NCI-H446 (cell line): ENCODE measurements at regions not wholly inside any gene's neighbourhood (a gene's known extent, or its start where the extent isn't known, plus 50 kb on each side); places are given as distances from the start of the nearest gene placed in this dataset.

Experiments
- DNase-seq, 2 experiments: peaks; one replicate each; lab custom pipeline; 2025; lab: John Stamatoyannopoulos, UW

GRCh38 chr6:88349511-88349910 is 183.4 kb upstream of the CNR1 start:
- DNase-seq: no peak

- DNase-seq: peak; percentile 75 to 85
Measured at GRCh38 chr6:88342336-88342735, 176.2 kb upstream of the CNR1 start.

- no peak for DNase-seq
Measured at GRCh38 chr6:88339761-88340160, 173.6 kb upstream of the CNR1 start.

- DNase-seq: no peak
Measured at GRCh38 chr6:88321306-88321705, 155.2 kb upstream of the CNR1 start.

- no peak for DNase-seq
Measured at GRCh38 chr6:88311561-88311960, 145.4 kb upstream of the CNR1 start.

- DNase-seq: no peak
Measured at GRCh38 chr6:88304520-88304919, 138.4 kb upstream of the CNR1 start.

GRCh38 chr6:88302769-88303225 is 136.7 kb upstream of the CNR1 start:
- DNase-seq: no peak

- DNase-seq: no peak
Measured at GRCh38 chr6:88301888-88302768, 136.0 kb upstream of the CNR1 start.

GRCh38 chr6:88301256-88301655 is 135.1 kb upstream of the CNR1 start:
- DNase-seq: no peak

GRCh38 chr6:88298066-88298845 is 132.1 kb upstream of the CNR1 start:
- no peak for DNase-seq

GRCh38 chr6:88296694-88297093 is 130.5 kb upstream of the CNR1 start:
- DNase-seq: no peak

- DNase-seq: no peak
Measured at GRCh38 chr6:88295663-88296062, 129.5 kb upstream of the CNR1 start.

- no peak for DNase-seq
Measured at GRCh38 chr6:88294702-88295101, 128.6 kb upstream of the CNR1 start.

GRCh38 chr6:88290411-88290810 is 124.3 kb upstream of the CNR1 start:
- no peak for DNase-seq

- no peak for DNase-seq
Measured at GRCh38 chr6:88287696-88288095, 121.5 kb upstream of the CNR1 start.

- no peak for DNase-seq
Measured at GRCh38 chr6:88276331-88276730, 110.2 kb upstream of the CNR1 start.

GRCh38 chr6:88268508-88268907 is 102.4 kb upstream of the CNR1 start:
- no peak for DNase-seq

- DNase-seq: peak; percentile 44 to 76
Measured at GRCh38 chr6:88266126-88266525, 100.0 kb upstream of the CNR1 start.

GRCh38 chr6:88263591-88263990 is 97.4 kb upstream of the CNR1 start:
- peak in 1 of 2 experiments; percentile 23 for DNase-seq

- no peak for DNase-seq
Measured at GRCh38 chr6:88262332-88262731, 96.2 kb upstream of the CNR1 start.

GRCh38 chr6:88251301-88251700 is 85.2 kb upstream of the CNR1 start:
- peak; percentile 27 to 75 for DNase-seq

- no peak for DNase-seq
Measured at GRCh38 chr6:88248709-88249321, 82.7 kb upstream of the CNR1 start.

- no peak for DNase-seq
Measured at GRCh38 chr6:88246654-88247053, 80.5 kb upstream of the CNR1 start.
